Dedifferentiated amniotic fluid mesenchymal stem cell (primary cell): ENCODE measurements at regions not wholly inside any gene's neighbourhood (a gene's known extent, or its start where the extent isn't known, plus 50 kb on each side); places are given as distances from the start of the nearest gene placed in this dataset.

Source experiments
- DNase-seq: peaks from one replicate; pipeline ENCODE4 v3.0.0-alpha.2; 2016; ENCODE audit errors: extremely low spot score

DNA sequence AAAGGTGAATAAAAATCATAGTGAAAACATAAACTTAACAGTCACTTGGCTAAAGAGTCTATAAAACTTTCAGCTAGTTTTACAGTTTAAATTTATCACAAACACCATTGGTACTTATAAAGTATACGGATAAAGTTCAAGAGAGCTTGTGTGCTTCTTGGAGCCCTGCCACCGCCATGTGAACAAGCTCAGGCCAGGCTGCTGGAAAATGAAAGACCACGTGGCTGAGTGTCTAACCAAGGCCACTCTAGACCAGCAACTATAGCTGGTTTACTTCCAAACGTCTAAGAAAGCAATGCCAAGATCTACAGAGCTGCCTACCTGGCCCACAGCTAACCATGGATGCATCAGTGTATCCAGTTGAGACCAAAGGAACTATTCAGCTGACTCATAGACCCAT is 66.3 kb upstream of the API5 start:
- DNase-seq = no peak

DNA sequence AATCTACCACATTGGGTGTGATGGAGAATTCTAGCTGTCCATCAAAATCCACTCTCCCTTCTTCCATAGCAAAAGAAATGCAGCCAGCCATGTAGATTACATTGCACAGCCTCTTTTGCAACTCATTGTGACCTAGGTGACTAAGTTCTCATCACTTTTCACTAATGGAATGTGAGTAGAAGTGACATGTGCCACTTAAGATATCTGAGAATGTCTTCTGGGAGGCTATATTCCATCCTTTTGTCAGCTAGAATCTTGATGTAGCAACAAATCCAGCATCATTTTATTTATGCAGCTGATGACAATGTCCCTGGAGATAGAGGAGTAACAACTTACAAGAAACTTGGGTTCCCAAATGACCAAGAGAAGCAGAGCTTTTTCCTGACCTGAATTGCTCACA is 61.5 kb upstream of the API5 start:
- DNase-seq = no peak

DNA sequence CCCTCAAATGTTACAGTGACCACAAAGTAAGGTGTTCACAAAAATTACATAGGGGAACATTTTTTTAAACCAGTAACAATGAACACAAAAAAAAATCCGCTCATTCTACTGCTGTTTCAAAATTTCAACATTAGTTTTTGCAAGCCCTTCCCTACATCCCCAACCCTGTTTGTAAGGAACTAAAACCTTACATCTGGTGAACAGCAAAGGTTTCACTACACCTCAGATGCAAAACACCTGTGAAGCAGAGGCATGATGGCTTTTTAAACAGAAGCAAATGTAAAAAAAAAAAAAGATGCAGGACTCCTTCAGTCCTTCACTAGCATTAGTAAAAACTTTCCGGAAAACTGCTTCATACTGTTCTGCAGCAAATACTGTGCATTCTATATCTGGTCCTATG is 50.0 kb upstream of the API5 start:
- DNase-seq = no peak
